NT2/D1 (cell line): ENCODE measurements at regions not wholly inside any gene's neighbourhood (a gene's known extent, or its start where the extent isn't known, plus 50 kb on each side); places are given as distances from the start of the nearest gene placed in this dataset.

Source experiments
- DNase-seq: peaks from one replicate; pipeline ENCODE4 v3.0.0-alpha.2; 2011; ENCODE audit warnings: low read depth, low spot score
- H3K27me3 ChIP-seq: 2 replicates; pipeline ENCODE4 v1.6.0; 2011; ENCODE audit warnings: mild to moderate bottlenecking; ENCODE audit not compliant: insufficient read length, insufficient read depth
- H3K36me3 ChIP-seq: 2 replicates; pipeline ENCODE4 v1.6.1; 2011; ENCODE audit warnings: mild to moderate bottlenecking, low read length, mixed read lengths; ENCODE audit not compliant: insufficient read depth, insufficient read length
- H3K4me1 ChIP-seq: 2 replicates; pipeline ENCODE4 v1.5.1; 2011; ENCODE audit not compliant: insufficient read depth, insufficient read length
- H3K4me3 ChIP-seq: 2 replicates; pipeline ENCODE4 v1.5.1; 2011; ENCODE audit warnings: low read depth; ENCODE audit not compliant: insufficient read length
- H3K9ac ChIP-seq: 2 replicates; pipeline ENCODE4 v1.6.0; 2011; ENCODE audit warnings: low read depth; ENCODE audit not compliant: insufficient read length
- H3K9me3 ChIP-seq: 2 replicates; pipeline ENCODE4 v1.5.1; 2011; ENCODE audit warnings: mild to moderate bottlenecking, low read length; ENCODE audit not compliant: insufficient read depth
- SUZ12 ChIP-seq: IDR thresholded peaks from 2 replicates; pipeline ENCODE4 v1.6.1; 2011; ENCODE audit not compliant: insufficient read length, insufficient read depth; ENCODE audit errors: extremely low read depth
- YY1 ChIP-seq: IDR thresholded peaks from 2 replicates; pipeline ENCODE4 v1.6.1; 2011; ENCODE audit not compliant: insufficient read length, insufficient read depth
- ZNF274 ChIP-seq: IDR thresholded peaks from 2 replicates; pipeline ENCODE4 v1.6.1; 2011; ENCODE audit warnings: mild to moderate bottlenecking, low read depth, low read length

DNA sequence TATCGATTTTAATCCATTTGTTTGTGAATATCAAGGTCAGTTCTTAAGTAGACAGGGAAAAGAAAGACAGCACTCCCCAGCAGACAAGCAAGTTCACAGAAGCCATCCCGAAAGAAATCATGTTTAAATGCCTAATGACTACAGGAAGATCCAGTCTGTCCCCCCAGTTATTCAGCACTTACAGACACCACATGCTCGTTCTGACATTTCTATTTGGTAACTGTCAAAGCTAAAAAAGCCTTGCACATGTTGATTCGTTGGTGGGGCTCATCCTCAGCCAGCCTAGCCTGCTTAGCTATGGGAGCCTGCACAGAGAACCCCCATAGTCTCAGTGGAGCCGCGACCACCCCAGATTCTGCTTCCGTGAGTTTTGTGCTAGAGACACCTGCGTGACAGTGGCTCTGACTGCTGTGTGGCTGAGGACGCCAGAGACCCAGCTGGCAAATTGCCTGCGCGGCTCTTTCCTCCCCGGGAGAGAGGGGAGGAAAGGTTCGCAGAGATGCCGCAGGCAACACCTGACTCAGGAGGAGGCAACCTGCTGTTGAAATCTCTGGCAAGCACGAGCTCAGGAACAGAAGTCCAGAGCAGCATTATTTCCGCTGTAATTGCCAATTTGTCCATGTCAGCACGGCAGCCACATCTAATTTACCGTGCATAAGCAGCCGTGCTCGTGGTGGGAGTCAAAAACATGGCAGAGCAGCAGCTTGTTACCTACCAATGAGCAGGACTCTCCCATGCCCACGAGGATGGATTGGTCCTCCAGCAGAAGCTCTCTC, 194.2 kb downstream of the GPAM start:
- no peak for TF ChIP-seq ZNF274
- no peak for TF ChIP-seq SUZ12
- TF ChIP-seq YY1 = no peak
- no peak for DNase-seq
- Histone ChIP-seq H3K9me3 (no peaks in the 10 kb centered on the region), H3K36me3 (no peaks in the 10 kb centered on the region), H3K9ac (no peak overlapping the region), H3K4me3 (no peak overlapping the region), H3K27me3 (no peaks in the 10 kb centered on the region), H3K4me1 (no peaks in the 10 kb centered on the region)

DNA sequence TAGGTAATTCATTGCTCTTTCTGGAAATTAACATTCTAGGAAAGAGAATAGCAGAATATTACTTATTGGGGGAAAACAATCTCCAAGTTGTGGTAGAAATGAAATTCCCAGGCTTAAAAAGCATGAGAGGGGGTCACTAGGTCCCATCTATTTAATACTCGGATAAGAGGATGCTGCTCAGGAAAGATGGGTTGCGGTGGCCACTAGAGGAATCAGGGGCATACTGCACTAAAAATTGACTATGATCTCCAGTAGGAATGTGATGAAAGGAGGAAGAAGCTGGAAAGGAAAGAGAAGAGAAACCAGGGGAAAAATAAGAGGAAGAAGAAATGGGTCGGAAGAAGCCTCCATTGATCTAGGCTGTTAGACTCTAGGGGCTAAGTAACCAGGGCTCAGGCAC, 192.8 kb downstream of the GPAM start:
- Histone ChIP-seq H3K27me3 (no peaks in the 10 kb centered on the region), H3K4me3 (no peak overlapping the region), H3K9ac (no peak overlapping the region), H3K9me3 (no peaks in the 10 kb centered on the region), H3K36me3 (no peaks in the 10 kb centered on the region), H3K4me1 (no peaks in the 10 kb centered on the region)
- DNase-seq = no peak
- TF ChIP-seq SUZ12 = no peak
- no peak for TF ChIP-seq YY1
- TF ChIP-seq ZNF274 = no peak

DNA sequence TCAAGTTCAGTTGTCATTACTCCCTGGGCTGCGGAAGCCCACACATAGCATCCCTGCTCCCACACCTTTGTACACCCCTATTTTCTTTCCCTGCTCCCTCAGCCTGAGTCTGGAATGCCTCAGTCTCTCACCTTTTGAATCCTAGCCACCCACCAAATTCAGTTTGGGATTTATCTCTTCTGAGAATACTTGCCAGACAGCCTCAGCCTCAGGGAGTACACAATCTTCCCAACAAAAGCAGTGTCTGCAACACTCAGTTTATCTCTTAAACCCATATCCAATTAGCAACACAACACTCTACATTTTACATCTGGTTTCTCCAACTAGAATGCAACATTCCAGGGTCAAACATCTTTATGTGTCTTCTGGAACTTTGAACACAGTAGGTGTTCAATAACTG, 190.2 kb downstream of the GPAM start:
- no peak for TF ChIP-seq YY1
- TF ChIP-seq ZNF274 = no peak
- TF ChIP-seq SUZ12 = no peak
- H3K4me1 ChIP-seq = no peaks in the 10 kb centered on the region
- DNase-seq = no peak
- no peaks in the 10 kb centered on the region for H3K9me3 ChIP-seq
- no peaks in the 10 kb centered on the region for H3K36me3 ChIP-seq
- no peak overlapping the region for H3K4me3 ChIP-seq
- no peak overlapping the region for H3K9ac ChIP-seq
- no peaks in the 10 kb centered on the region for H3K27me3 ChIP-seq

DNA sequence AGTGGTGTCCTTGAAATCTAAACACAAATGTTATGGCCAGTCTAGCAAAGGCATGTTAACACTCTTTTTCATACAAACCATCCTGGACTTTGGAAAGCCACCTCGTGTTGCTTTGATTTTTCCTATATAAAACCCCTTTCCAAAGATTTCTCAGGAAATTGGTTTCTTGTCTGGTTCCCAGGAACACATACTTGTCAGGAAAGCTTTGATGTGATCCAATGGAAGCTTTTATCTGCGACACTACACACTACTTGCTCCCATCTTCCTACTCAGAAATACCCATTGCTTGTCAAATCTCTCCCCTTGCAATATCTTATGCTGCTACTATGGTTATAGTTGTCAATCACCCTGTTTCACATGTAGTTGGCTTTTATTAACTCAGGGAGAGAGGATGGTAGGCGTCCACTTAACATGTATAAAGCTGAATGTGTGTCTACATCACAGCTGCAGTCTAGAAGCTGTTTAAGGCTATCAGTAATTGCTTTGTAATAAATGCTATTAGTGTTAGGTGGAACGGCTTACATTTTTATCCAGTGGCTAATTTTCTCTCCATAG, 189.6 kb downstream of the GPAM start:
- no peaks in the 10 kb centered on the region for H3K9me3 ChIP-seq
- no peaks in the 10 kb centered on the region for H3K36me3 ChIP-seq
- H3K4me1 ChIP-seq = no peaks in the 10 kb centered on the region
- TF ChIP-seq ZNF274 (no peak), SUZ12 (no peak), YY1 (no peak)
- no peak for DNase-seq
- H3K27me3 ChIP-seq = no peaks in the 10 kb centered on the region
- no peak overlapping the region for H3K9ac ChIP-seq
- no peak overlapping the region for H3K4me3 ChIP-seq

DNA sequence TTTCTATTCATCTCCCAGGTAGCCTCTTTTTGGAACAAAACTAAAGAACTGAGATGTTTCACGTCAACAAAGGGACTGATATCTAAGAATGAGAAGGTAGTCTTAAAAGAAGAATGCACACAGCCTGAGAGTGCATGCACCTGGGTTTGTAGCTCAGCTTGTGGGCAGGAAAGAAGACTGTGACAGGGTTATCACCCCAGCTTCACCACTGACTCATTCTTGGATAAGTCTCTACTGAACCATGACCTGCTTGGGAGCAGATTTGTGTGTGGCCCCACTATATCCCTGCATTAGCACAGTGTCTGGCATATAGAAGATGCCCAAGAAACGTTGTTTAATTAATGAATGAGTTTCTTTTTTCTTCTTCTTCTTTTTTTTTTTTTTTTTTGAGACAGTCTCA, 187.5 kb downstream of the GPAM start:
- H3K9ac ChIP-seq = no peak overlapping the region
- no peak for DNase-seq
- no peak overlapping the region for H3K4me3 ChIP-seq
- peaks cover 5% of the 10 kb centered on the region for H3K4me1 ChIP-seq
- no peaks in the 10 kb centered on the region; the same call in 1 of the 2 replicates for H3K9me3 ChIP-seq
- no peaks in the 10 kb centered on the region for H3K27me3 ChIP-seq
- TF ChIP-seq SUZ12 (no peak), YY1 (no peak), ZNF274 (no peak)
- no peaks in the 10 kb centered on the region for H3K36me3 ChIP-seq

DNA sequence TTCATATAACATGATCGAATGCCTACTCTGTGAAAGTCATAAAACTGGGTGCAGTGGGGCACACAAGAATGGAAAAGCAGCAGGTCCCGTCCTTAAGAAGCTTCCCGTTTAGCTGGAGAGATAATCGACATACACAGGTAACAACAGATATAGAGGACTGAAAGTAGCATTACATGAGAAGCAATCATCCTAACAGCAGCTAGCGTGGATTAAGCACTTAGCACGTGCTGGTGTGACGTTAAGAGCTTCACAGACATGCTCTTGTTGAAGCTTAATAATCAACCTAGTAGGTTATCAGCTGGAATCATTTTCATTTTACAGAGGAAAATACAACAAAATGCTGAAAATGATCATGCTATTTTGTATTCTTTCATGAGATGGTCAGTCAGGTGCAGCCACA, 184.8 kb downstream of the GPAM start:
- DNase-seq = no peak
- H3K9ac ChIP-seq = no peak overlapping the region
- H3K36me3 ChIP-seq = no peaks in the 10 kb centered on the region
- no peak overlapping the region for H3K4me3 ChIP-seq
- no peak for TF ChIP-seq YY1
- TF ChIP-seq ZNF274 = no peak
- TF ChIP-seq SUZ12 = no peak
- no peaks in the 10 kb centered on the region; the same call in 1 of the 2 replicates for H3K9me3 ChIP-seq
- peaks cover 5% of the 10 kb centered on the region for H3K4me1 ChIP-seq
- H3K27me3 ChIP-seq = no peaks in the 10 kb centered on the region

DNA sequence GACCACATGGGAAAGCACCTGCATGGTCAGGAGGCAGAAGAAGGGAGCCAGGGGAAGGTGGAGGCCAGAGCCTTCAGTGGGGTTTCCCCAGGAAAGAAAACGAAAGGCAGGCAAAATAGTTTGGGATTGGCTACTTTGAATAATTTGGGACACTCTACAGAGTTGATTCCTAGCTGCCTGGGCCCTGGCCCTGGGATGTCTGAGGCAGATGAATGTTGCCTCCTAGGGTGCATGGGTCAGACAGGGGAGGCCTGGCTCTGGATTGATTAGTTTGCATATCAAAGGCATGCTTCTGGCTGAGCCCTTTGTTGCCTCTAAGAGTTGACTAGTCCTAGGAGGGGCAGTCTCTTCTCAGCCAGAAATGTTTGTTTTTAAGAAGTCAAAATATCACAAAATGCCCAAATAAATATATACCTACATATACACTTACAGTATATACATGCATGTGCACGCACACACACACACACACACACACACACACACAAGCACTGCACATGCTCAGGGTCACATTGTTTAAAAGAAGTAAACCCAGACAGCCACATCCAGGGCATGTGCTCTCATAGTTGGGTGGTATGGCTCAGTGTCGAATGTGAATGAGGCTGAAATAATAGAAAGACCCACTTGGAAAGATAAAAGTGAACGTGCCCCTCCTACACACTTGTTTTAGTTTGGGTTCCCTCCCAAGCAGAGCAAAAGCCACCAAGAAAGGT, 184.2 kb downstream of the GPAM start:
- H3K4me3 ChIP-seq = no peak overlapping the region
- no peaks in the 10 kb centered on the region for H3K36me3 ChIP-seq
- TF ChIP-seq YY1 (no peak), SUZ12 (no peak), ZNF274 (no peak)
- H3K9ac ChIP-seq = no peak overlapping the region
- no peaks in the 10 kb centered on the region for H3K27me3 ChIP-seq
- peak; percentile 43 for DNase-seq
- H3K4me1 ChIP-seq = peaks cover 5% of the 10 kb centered on the region
- no peaks in the 10 kb centered on the region; the same call in 1 of the 2 replicates for H3K9me3 ChIP-seq
